Neural progenitor cell (in vitro differentiated cells): ENCODE measurements at regions not wholly inside any gene's neighbourhood (a gene's known extent, or its start where the extent isn't known, plus 50 kb on each side); places are given as distances from the start of the nearest gene placed in this dataset.

Source experiments
- DNase-seq: peaks from one replicate; pipeline ENCODE4 v3.0.0-alpha.2; 2016; ENCODE audit warnings: low spot score
- H2AFZ ChIP-seq: fragments of 200-600 bp; sonication (generic); replicated peaks from 2 replicates; pipeline ENCODE4 v1.6.1; 2016; ENCODE audit warnings: antibody characterized with exemption
- H3F3A ChIP-seq: fragments of 200-600 bp; sonication (generic); 2 replicates; pipeline ENCODE4 v1.6.1; 2016; ENCODE audit warnings: antibody characterized with exemption, low read depth
- H3K27ac ChIP-seq: fragments of 200-600 bp; sonication (generic); 2 replicates; pipeline ENCODE4 v1.5.1; 2016; ENCODE audit warnings: mild to moderate bottlenecking
- H3K27me3 ChIP-seq: fragments of 200-600 bp; sonication (generic); 2 replicates; pipeline ENCODE4 v1.6.1; 2016; ENCODE audit warnings: mild to moderate bottlenecking, moderate library complexity
- H3K36me3 ChIP-seq: fragments of 200-600 bp; sonication (generic); 2 replicates; pipeline ENCODE4 v1.5.1; 2016
- H3K4me1 ChIP-seq: fragments of 200-600 bp; sonication (generic); 2 replicates; pipeline ENCODE4 v1.6.1; 2016; ENCODE audit warnings: mixed run types
- H3K4me2 ChIP-seq: fragments of 200-600 bp; sonication (generic); 2 replicates; pipeline ENCODE4 v1.6.1; 2016
- H3K4me3 ChIP-seq: fragments of 200-600 bp; sonication (generic); 2 replicates; pipeline ENCODE4 v1.5.1; 2016
- H3K79me2 ChIP-seq: fragments of 200-600 bp; sonication (generic); 2 replicates; pipeline ENCODE4 v1.6.1; 2016; ENCODE audit warnings: low read depth
- H3K9ac ChIP-seq: fragments of 200-600 bp; sonication (generic); 2 replicates; pipeline ENCODE4 v1.6.1; 2016
- H3K9me3 ChIP-seq: fragments of 200-600 bp; sonication (generic); 2 replicates; pipeline ENCODE4 v1.5.1; 2016; ENCODE audit warnings: low read depth
- H4K20me1 ChIP-seq: fragments of 200-600 bp; sonication (generic); 2 replicates; pipeline ENCODE4 v1.6.1; 2016; ENCODE audit warnings: low read depth
- H3K27ac Mint-ChIP-seq: 3 replicates; pipeline ENCODE4 v1.8.0; 2021; ENCODE audit warnings: mixed read lengths
- H3K27me3 Mint-ChIP-seq: 2 replicates; pipeline ENCODE4 v1.8.0; 2022; ENCODE audit warnings: low read depth, mild to moderate bottlenecking, inconsistent platforms, moderate library complexity, mixed read lengths; ENCODE audit not compliant: insufficient read depth
- H3K36me3 Mint-ChIP-seq: 3 replicates; pipeline ENCODE4 v1.8.0; 2021; ENCODE audit warnings: mixed read lengths
- H3K4me1 Mint-ChIP-seq: 3 replicates; pipeline ENCODE4 v1.8.0; 2021; ENCODE audit warnings: mixed read lengths
- H3K4me3 Mint-ChIP-seq: 3 replicates; pipeline ENCODE4 v1.8.0; 2021; ENCODE audit warnings: mild to moderate bottlenecking, moderate library complexity, mixed read lengths
- H3K9me3 Mint-ChIP-seq: 3 replicates; pipeline ENCODE4 v1.8.0; 2020; ENCODE audit warnings: mixed read lengths
- CTCF ChIP-seq: fragments of 200-600 bp; sonication (generic); IDR thresholded peaks from 2 replicates; pipeline ENCODE4 v1.5.1; 2017; ENCODE audit warnings: antibody characterized with exemption, mild to moderate bottlenecking
- EZH2 ChIP-seq: fragments of 200-600 bp; sonication (generic); IDR thresholded peaks from 2 replicates; pipeline ENCODE4 v1.6.1; 2017; ENCODE audit warnings: antibody characterized with exemption, mild to moderate bottlenecking, moderate library complexity
- EZH2phosphoT487 ChIP-seq: fragments of 200-600 bp; sonication (generic); IDR thresholded peaks from 2 replicates; pipeline ENCODE4 v1.6.1; 2017; ENCODE audit warnings: antibody characterized with exemption

DNA sequence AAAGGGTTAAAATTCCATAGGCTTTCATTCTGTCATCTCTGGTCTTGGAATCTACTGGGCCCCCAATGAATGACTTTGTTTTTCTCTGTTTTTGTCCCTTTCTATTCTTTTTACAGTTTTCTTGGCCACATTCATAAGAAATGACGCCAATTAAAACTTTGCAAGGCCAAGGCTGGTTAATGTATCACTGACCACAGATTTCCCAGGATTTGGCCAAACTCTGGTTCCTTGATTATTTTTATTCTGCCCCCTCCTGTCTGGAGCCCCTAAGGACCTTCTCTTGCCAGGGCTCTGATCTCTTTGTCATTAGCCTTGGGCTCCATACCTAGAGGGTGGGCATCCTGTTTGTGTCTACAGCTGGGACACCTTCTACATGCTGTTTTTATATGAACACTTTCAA lies 388.9 kb upstream of the PAPPA start:
- H3K27ac ChIP-seq, result no peak overlapping the region
- no peaks in the 10 kb centered on the region for H3K36me3 Mint-ChIP-seq

GRCh38 chr9:115765060-115765459 lies 388.5 kb upstream of the PAPPA start:
- H3K27ac ChIP-seq, result no peak overlapping the region
- H3K27ac Mint-ChIP-seq, result no peak overlapping the region
- no peaks in the 10 kb centered on the region for H3K4me1 Mint-ChIP-seq
- H3K9ac ChIP-seq, result no peak overlapping the region
- H3K79me2 ChIP-seq, result no peaks in the 10 kb centered on the region
- no peak for DNase-seq
- H3K36me3 ChIP-seq, result no peaks in the 10 kb centered on the region
- no peak overlapping the region for H3K4me3 Mint-ChIP-seq
- H3K27me3 ChIP-seq, result no peaks in the 10 kb centered on the region
- no peaks in the 10 kb centered on the region for H3K36me3 Mint-ChIP-seq
- H3K9me3 Mint-ChIP-seq, result no peaks in the 10 kb centered on the region
- H3K27me3 Mint-ChIP-seq, result no peaks in the 10 kb centered on the region
- no peaks in the 10 kb centered on the region for H3F3A ChIP-seq
- no peak overlapping the region for H2AFZ ChIP-seq
- H3K4me3 ChIP-seq, result no peak overlapping the region
- no peaks in the 10 kb centered on the region for H3K4me1 ChIP-seq
- TF ChIP-seq CTCF (no peak), EZH2 (no peak), EZH2phosphoT487 (no peak)
- H3K4me2 ChIP-seq, result no peak overlapping the region
- H4K20me1 ChIP-seq, result no peaks in the 10 kb centered on the region
- no peaks in the 10 kb centered on the region for H3K9me3 ChIP-seq

More for the DNA sequence above, 388.9 kb upstream of the PAPPA start:
- no peak overlapping the region for H3K4me3 Mint-ChIP-seq
- H3K27ac Mint-ChIP-seq, result no peak overlapping the region
- no peaks in the 10 kb centered on the region for H3F3A ChIP-seq
- H3K9me3 ChIP-seq, result no peaks in the 10 kb centered on the region
- no peaks in the 10 kb centered on the region for H3K27me3 ChIP-seq
- no peaks in the 10 kb centered on the region for H3K9me3 Mint-ChIP-seq
- H3K27me3 Mint-ChIP-seq, result no peaks in the 10 kb centered on the region
- H3K79me2 ChIP-seq, result no peaks in the 10 kb centered on the region
- no peak for DNase-seq
- no peak overlapping the region for H3K9ac ChIP-seq
- no peaks in the 10 kb centered on the region for H3K4me1 Mint-ChIP-seq
- H3K4me1 ChIP-seq, result no peaks in the 10 kb centered on the region
- H3K4me2 ChIP-seq, result no peak overlapping the region
- no peak for TF ChIP-seq EZH2phosphoT487
- no peak for TF ChIP-seq EZH2
- TF ChIP-seq CTCF, result no peak
- no peak overlapping the region for H3K4me3 ChIP-seq
- H2AFZ ChIP-seq, result no peak overlapping the region
- H4K20me1 ChIP-seq, result no peaks in the 10 kb centered on the region
- H3K36me3 ChIP-seq, result no peaks in the 10 kb centered on the region

GRCh38 chr9:115766370-115766955 lies 387.1 kb upstream of the PAPPA start:
- Mint-ChIP-seq H3K9me3 (no peaks in the 10 kb centered on the region), H3K4me1 (no peaks in the 10 kb centered on the region), H3K27ac (no peak overlapping the region), H3K4me3 (no peak overlapping the region), H3K36me3 (no peaks in the 10 kb centered on the region), H3K27me3 (no peaks in the 10 kb centered on the region)
- Histone ChIP-seq H3K36me3 (no peaks in the 10 kb centered on the region), H2AFZ (peak overlapping the region; percentile 50), H3F3A (no peaks in the 10 kb centered on the region), H3K27me3 (no peaks in the 10 kb centered on the region), H3K27ac (no peak overlapping the region), H3K4me3 (no peak overlapping the region), H3K4me1 (no peaks in the 10 kb centered on the region), H4K20me1 (no peaks in the 10 kb centered on the region), H3K9me3 (no peaks in the 10 kb centered on the region), H3K4me2 (no peak overlapping the region), H3K9ac (no peak overlapping the region), H3K79me2 (no peaks in the 10 kb centered on the region)
- DNase-seq, result no peak
- TF ChIP-seq EZH2phosphoT487 (no peak), CTCF (no peak), EZH2 (no peak)
